GM12873 (cell line): ENCODE measurements at regions not wholly inside any gene's neighbourhood (a gene's known extent, or its start where the extent isn't known, plus 50 kb on each side); places are given as distances from the start of the nearest gene placed in this dataset.
A peak's percentile ranks its signal among the peaks of the same experiment; 100 is the strongest.

ENCODE experiments used
- CTCF ChIP-seq: IDR thresholded peaks from 2 replicates; pipeline ENCODE4 v1.5.1; 2012; ENCODE audit warnings: low read depth, mild to moderate bottlenecking, moderate library complexity, low read length, control low read depth; ENCODE audit not compliant: insufficient read depth; ENCODE audit errors: missing control alignments

GRCh38 chr2:219985017-219985416, 357.6 kb downstream of the SLC4A3 start:
- TF ChIP-seq CTCF: no peak

- TF ChIP-seq CTCF: no peak
Measured at GRCh38 chr2:219987830-219988229, 360.4 kb downstream of the SLC4A3 start.

GRCh38 chr2:219989744-219990143, 362.3 kb downstream of the SLC4A3 start:
- TF ChIP-seq CTCF: no peak

- TF ChIP-seq CTCF: no peak
Measured at GRCh38 chr2:219991116-219991515, 363.7 kb downstream of the SLC4A3 start.

- TF ChIP-seq CTCF: no peak
Measured at GRCh38 chr2:219995399-219995798, 368.0 kb downstream of the SLC4A3 start.

GRCh38 chr2:219995991-219996765, 368.7 kb downstream of the SLC4A3 start:
- no peak for TF ChIP-seq CTCF

- TF ChIP-seq CTCF: peak; percentile 58
Measured at GRCh38 chr2:219997341-219997851, 370.0 kb downstream of the SLC4A3 start.
